ENCODE measurements at regions not wholly inside any gene's neighbourhood (a gene's known extent, or its start where the extent isn't known, plus 50 kb on each side); places are given as distances from the start of the nearest gene placed in this dataset.
"Not testable (repeated sequence)": the region's sequence is repeated elsewhere in the genome, so short reads cannot be mapped to it uniquely, and the experiment has no call there.

DNA sequence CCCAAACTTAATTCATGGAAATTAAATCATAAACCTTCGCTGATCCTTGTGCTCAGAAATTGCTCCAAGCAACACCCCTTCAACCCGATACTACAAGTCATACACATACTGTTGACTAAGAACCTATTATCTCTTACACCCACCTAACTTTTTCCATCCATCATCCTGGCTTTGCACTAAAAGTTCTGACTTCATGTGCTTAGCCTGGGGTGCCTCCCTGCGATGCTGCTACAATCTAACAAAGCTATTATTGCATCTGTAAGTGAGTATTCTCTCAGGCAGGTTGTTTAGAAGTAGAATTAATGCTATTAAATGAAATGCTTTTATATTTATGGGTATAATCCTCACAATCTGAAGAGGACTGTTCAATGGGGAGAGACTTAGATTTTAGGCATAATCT, 619.8 kb downstream of the CCDC85A start:
- no peak for DNase-seq (ENCODE audit: low read depth in 3 of 3)

GRCh38 chr2:56806924-56807323, 623.1 kb downstream of the CCDC85A start:
- DNase-seq (ENCODE audit: low read depth in 3 of 3) = no peak

- DNase-seq (ENCODE audit: low read depth in 3 of 3) = no peak
These were observed 624.1 kb downstream of the CCDC85A start for GRCh38 chr2:56807861-56808260.

GRCh38 chr2:56811401-56811800, 627.6 kb downstream of the CCDC85A start:
- DNase-seq (ENCODE audit: low read depth in 3 of 3) = no peak

- DNase-seq (ENCODE audit: low read depth in 3 of 3) = no peak
These were observed 628.6 kb downstream of the CCDC85A start for GRCh38 chr2:56812432-56812831.

DNA sequence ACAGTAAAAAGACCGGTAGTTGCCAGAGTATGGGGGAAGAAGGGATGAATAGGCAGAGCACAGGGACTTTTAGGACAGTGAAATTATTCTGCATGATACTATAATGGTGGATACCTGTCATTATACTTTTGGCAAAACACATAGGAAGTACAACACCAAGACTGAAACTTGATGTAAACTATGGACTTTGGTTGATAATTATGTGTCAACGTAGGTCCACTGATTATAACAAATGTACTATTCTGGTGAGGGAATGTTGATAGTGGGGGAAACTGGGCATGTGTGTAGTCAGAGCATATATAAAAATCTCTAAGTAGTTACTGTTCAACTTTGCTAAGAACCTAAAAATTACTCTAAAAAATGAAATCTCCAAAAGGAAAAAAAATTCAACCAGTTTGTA, 629.7 kb downstream of the CCDC85A start:
- DNase-seq (ENCODE audit: low read depth in 3 of 3) = no peak

DNA sequence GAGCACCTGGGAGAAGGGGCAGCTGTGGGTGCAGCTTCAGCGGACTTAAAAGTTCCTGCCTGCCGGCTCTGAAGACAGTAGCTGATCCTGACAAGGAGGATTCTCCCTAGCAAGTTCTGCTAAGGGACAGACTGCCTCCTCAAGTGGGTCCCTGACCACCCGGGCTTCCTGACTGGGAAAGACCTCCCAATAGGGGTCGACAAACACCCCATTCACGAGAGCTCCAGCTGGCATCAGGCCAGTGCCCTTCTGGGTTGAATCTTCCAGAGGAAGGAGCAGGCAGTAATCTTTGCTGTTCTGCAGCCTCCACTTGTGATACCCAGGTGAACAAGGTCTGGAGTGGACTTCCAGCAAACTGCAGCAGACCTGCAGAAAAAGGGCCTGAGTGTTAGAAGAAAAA, 632.9 kb downstream of the CCDC85A start:
- no peak for DNase-seq (ENCODE audit: low read depth in 3 of 3)

DNA sequence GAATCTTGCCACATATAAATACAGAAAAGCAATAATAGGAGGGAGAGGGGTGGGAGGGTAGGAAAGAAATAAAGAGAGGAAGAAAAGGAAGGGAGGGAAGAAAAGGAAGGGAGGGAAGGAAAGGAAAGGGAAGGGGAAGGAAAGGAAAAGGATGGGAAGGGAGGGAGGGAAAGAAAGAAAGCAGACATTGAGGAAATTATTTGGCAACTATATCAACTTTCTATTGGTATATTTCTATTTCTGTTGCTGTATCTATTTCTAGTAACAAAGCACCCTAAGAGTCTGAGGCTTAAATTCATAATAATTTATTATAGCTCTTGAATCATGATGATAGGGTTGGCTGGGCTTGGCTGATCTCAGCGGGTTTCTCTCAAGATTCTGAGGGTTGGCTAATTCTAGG, 648.0 kb downstream of the CCDC85A start:
- no peak for DNase-seq (ENCODE audit: low read depth in 3 of 3)

DNA sequence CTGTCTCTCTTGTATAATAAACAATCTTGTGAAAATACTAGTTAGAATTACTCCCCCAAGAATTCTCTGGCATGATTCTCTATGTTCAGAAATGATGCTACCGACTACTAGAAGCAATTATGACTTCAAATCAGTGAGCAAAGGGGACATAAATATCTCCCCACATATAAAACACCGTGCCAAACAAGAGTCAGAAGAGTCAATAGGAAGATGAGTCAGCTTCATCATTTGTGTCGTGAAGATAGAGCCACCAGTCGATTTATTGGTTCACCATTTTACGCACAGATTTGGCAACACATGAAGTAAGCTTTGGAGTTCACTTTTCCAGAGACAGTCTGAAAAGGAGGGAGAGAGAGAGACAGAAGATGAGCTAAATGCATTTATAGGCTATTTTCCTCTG, 650.9 kb downstream of the CCDC85A start:
- no peak for DNase-seq (ENCODE audit: low read depth in 3 of 3)

- DNase-seq (ENCODE audit: low read depth in 3 of 3) = not testable (repeated sequence)
These were observed 656.2 kb downstream of the CCDC85A start for GRCh38 chr2:56840009-56840408.

DNA sequence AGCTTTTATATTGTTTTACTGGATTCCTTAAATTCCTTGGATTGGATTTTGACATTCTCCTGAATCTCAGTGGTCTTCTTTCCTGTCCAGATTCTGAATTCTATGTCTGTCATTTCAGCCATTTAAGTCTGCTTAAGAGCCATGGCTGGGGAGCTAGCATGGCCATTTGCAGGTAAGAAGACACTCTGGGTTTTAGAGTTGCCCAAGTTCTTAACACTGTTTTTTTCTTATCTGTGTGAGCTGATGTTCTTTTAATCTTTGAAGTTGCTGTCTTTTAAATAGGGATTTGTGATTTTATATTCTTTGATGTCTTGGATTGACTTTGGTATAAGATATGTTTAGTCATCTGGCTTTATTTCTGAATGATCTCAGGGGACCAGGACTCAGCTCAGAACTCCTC, 677.2 kb downstream of the CCDC85A start:
- no peak for DNase-seq (ENCODE audit: low read depth in 3 of 3)

DNA sequence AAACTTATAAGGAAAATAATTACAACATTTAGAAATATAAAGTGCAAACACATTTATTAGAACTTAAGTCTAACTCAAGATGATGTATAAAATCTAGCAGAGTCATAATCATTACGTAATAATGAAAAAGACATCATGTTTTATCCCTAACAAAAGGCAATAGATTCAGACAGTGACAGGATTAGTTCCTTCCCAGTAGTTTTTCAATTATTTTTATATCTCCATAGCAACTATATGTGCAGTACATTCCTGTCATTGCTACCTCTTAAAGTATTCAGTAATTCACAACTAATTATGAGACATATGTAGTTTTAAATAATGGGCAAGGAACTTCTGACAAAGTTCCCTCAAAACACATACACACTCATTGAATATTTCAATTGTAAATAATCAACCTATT, 687.9 kb downstream of the CCDC85A start:
- DNase-seq (ENCODE audit: low read depth in 3 of 3) = no peak

GRCh38 chr2:56874717-56875116, 690.9 kb downstream of the CCDC85A start:
- DNase-seq (ENCODE audit: low read depth in 3 of 3) = no peak

- DNase-seq (ENCODE audit: low read depth in 3 of 3) = no peak
These were observed 705.9 kb downstream of the CCDC85A start for GRCh38 chr2:56889738-56890137.

GRCh38 chr2:56892382-56892781, 708.6 kb downstream of the CCDC85A start:
- DNase-seq (ENCODE audit: low read depth in 3 of 3) = no peak

GRCh38 chr2:56898986-56899385, 715.2 kb downstream of the CCDC85A start:
- DNase-seq (ENCODE audit: low read depth in 3 of 3) = no peak

DNA sequence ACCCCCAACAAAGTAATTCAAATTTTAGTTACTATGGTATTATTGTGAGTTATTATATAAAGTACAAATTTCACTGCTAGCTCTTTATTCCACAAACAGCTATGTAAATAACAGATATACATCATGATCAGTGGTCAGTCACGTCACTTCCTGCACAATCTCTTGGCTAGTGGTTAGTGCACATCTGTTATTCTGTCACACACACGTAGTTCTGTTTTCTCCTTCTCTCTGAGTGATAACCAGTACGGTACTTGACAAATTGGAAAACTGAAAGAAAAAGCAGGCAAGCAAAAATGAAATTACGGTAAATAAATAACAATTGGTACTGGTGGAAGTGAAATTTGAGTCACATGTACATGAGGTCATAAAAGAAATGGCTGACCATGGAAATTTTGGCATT, 728.7 kb downstream of the CCDC85A start:
- DNase-seq (ENCODE audit: low read depth in 3 of 3) = no peak

DNA sequence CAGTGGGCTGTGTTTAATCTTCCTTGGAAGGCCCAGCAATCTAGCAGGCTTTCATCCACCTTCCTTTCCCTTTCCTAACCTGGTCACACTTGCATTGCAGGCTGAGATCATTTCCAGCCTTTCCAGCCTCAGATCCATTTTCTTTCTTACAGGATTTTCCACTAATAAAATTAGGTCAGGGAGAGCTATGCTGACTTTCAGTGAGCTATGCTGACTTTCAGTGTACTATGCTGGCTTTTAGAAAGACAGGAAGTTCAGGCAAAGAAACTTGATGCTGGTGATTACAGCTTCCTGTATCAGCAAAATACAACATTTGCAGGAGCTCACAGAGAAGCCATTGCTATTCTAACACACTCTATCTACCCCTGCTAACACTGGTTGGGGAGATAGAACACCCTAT, 735.0 kb downstream of the CCDC85A start:
- DNase-seq (ENCODE audit: low read depth in 3 of 3) = no peak

GRCh38 chr2:56933976-56934375, 750.2 kb downstream of the CCDC85A start:
- no peak for DNase-seq (ENCODE audit: low read depth in 3 of 3)

GRCh38 chr2:56934866-56935265, 751.1 kb downstream of the CCDC85A start:
- DNase-seq (ENCODE audit: low read depth in 3 of 3) = no peak

DNA sequence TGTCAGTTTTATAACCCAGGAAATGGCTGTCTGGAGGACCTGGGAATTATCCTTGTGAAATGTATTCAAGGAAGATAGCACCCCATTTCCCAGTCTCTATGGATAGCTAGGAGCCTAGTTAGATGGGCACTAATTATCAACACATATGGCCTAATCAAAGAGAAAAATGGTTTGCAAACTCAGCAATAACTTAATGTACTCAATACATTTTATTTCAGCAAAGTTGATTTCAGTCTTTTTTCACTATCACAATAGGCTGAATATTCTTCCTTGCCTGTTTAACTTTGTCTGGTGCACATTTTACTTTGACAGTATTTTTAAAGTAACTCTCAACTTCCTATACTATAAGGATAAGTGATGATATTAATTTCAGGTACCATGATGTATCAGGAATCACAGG, 756.3 kb downstream of the CCDC85A start:
- no peak for DNase-seq (ENCODE audit: low read depth in 3 of 3)

DNA sequence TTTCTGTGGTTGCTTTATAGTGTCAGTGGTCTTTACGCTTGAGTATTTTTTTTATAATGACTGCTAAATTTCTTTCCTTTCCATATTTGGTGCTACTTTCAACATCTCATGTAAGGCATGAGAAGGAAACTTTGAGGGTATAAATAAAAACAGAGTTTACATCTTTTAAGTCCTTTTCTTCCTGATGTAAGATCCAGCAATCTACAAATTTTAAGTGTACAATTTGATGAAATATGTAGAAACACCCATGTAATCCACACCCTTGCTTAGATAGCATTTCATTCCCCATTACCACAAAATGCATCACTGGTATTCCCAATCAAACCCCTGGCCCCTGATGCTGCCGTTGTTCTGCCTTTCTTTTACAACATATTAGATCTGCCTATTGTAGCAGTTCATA, 769.1 kb downstream of the CCDC85A start:
- DNase-seq (ENCODE audit: low read depth in 3 of 3) = no peak

DNA sequence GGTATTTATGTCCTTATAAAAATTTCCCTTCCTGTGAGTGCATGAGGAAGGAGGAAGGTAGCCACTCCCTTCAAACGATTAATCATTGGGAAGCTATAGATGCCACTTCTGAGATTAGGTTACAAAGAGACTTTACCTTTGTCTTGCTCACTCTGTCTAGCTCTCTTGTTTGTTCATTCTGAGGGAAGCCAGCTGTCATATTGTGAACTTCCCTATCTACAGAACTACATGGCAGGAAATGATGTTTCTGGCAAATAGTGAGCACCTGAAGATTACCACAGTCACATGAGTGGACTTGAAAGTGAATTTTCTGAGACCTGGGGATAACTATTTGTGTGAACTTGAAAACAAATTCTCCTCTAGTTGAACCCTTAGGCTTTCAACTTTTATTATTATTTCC, 776.8 kb downstream of the CCDC85A start:
- no peak for DNase-seq (ENCODE audit: low read depth in 3 of 3)

GRCh38 chr2:56962673-56963072, 778.9 kb downstream of the CCDC85A start:
- DNase-seq (ENCODE audit: low read depth in 3 of 3) = no peak

DNA sequence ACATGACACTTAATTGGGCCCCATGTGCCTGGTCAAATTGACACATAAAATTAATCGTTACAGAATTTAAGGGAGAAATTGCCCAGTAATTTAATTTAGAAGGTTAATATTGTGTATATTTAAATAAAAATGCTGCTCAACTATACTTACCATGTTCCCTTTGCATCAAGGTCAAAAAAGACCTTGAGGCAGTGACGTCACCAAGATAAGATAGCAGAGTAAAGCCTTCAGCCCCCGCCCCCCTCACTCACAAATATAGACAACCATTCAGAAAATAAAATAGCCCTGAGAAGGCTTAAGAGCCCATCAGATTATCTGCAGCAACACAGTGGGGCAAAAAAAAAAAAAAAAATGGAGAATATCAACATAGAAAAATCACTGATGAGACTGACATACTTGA, 785.7 kb downstream of the CCDC85A start:
- no peak for DNase-seq (ENCODE audit: low read depth in 3 of 3)

Data from stimulated activated CD4-positive, alpha-beta T cell treated with anti-CD3 and anti-CD28 coated beads, TNF-alpha, amount 100 ng/mL, for 4 hours (primary cell).